GM23248 (cell line): ENCODE measurements at regions not wholly inside any gene's neighbourhood (a gene's known extent, or its start where the extent isn't known, plus 50 kb on each side); places are given as distances from the start of the nearest gene placed in this dataset.

ENCODE experiments used
- EZH2 ChIP-seq: fragments of 200-600 bp; sonication (generic); IDR thresholded peaks from 2 replicates; pipeline ENCODE4 v1.6.1; 2018; ENCODE audit warnings: antibody characterized with exemption, mild to moderate bottlenecking; ENCODE audit not compliant: insufficient read depth, poor library complexity, severe bottlenecking
- EZH2phosphoT487 ChIP-seq: fragments of 200-600 bp; sonication (generic); IDR thresholded peaks from 2 replicates; pipeline ENCODE4 v1.6.1; 2018; ENCODE audit warnings: antibody characterized with exemption, moderate library complexity, mild to moderate bottlenecking, low read depth; ENCODE audit not compliant: insufficient read depth

- TF ChIP-seq EZH2 (no peak), EZH2phosphoT487 (no peak)
These were observed 66.9 kb upstream of the CADM2 start for GRCh38 chr3:84891851-84892250.
